A549 (cell line): ENCODE measurements at regions not wholly inside any gene's neighbourhood (a gene's known extent, or its start where the extent isn't known, plus 50 kb on each side); places are given as distances from the start of the nearest gene placed in this dataset.

Experiments used
- ATAC-seq, 2 experiments: fragments of 200-7000 bp in 1 of 2; fragments of >200 bp in 1 of 2; cut with Nextera tagmentation in 1 of 2; cut with Tn5 transposase in 1 of 2; 3 replicates each; pipeline versions ENCODE4 v1.8.0 to v1.9.1; 2018 to 2020; ENCODE audit warnings: mild to moderate bottlenecking in 1 of 2, moderate library complexity in 1 of 2
- CTCF ChIA-PET: fragments of 300-600 bp; sonication (Branson Sonifier 250); formaldehyde crosslinking; extraction: SDS; loops from one replicate; lab custom pipeline; 2021; ENCODE audit warnings: antibody characterized with exemption, inconsistent platforms; lab: Yijun Ruan, JAX
- POLR2A ChIA-PET: fragments of 350-600 bp; formaldehyde crosslinking; extraction: SDS; loops from one replicate; lab custom pipeline; 2021; ENCODE audit warnings: antibody characterized with exemption, inconsistent platforms; lab: Yijun Ruan, JAX
- DNase-seq, 2 experiments: peaks; one replicate each; pipeline versions ENCODE4 v3.0.0 to v3.0.0-alpha.2; 2011 to 2016; ENCODE audit warnings: low read depth in 1 of 2, low spot score in 1 of 2
- FAIRE-seq: peaks from 2 replicates; lab custom pipeline; 2011; peaks lifted over from hg19 to GRCh38; lab: Jason Lieb, UNC
- H3K27ac ChIP-seq, 2 experiments: fragments of >200 bp; sonication (Bioruptor Twin); formaldehyde crosslinking; 3 replicates each; pipeline ENCODE4 v1.5.1; 2016 to 2017
- H3K4me1 ChIP-seq: fragments of >200 bp; sonication (Bioruptor Twin); formaldehyde crosslinking; 3 replicates; pipeline ENCODE4 v1.6.1; 2016
- H3K4me2 ChIP-seq: fragments of >200 bp; sonication (Bioruptor Twin); formaldehyde crosslinking; 3 replicates; pipeline ENCODE4 v1.6.1; 2016
- H3K4me3 ChIP-seq: fragments of >200 bp; sonication (Bioruptor Twin); formaldehyde crosslinking; 3 replicates; pipeline ENCODE4 v1.5.1; 2016
- H3K9me3 ChIP-seq: fragments of >200 bp; sonication (Bioruptor Twin); formaldehyde crosslinking; 3 replicates; pipeline ENCODE4 v1.6.1; 2016
- CBX2 ChIP-seq: fragments of 200-600 bp; sonication (generic); IDR thresholded peaks from 2 replicates; pipeline ENCODE4 v1.6.1; 2016; ENCODE audit warnings: low read depth, mild to moderate bottlenecking, borderline replicate concordance
- CHD2 ChIP-seq: fragments of 150-350 bp; IDR thresholded peaks from 2 replicates; pipeline ENCODE4 v1.6.1; 2014; ENCODE audit warnings: low read length; ENCODE audit not compliant: partially characterized antibody
- E2F6 ChIP-seq: IDR thresholded peaks from 2 replicates; pipeline ENCODE4 v1.6.1; 2012; ENCODE audit warnings: low read depth, borderline replicate concordance
- ESRRA ChIP-seq: fragments of 150-350 bp; IDR thresholded peaks from 2 replicates; pipeline ENCODE4 v1.6.1; 2014; ENCODE audit warnings: mild to moderate bottlenecking, low read length, borderline replicate concordance
- FOSB ChIP-seq: fragments of 250-450 bp; sonication (Bioruptor Pico); IDR thresholded peaks from 2 replicates; pipeline ENCODE4 v1.5.0; 2020; ENCODE audit warnings: mild to moderate bottlenecking, moderate library complexity
- FOXS1 ChIP-seq: fragments of 250-450 bp; sonication (Bioruptor Pico); IDR thresholded peaks from 2 replicates; pipeline ENCODE4 v1.5.0; 2020; ENCODE audit warnings: mild to moderate bottlenecking, moderate library complexity
- HDAC2 ChIP-seq: fragments of 200-600 bp; sonication (generic); IDR thresholded peaks from 2 replicates; pipeline ENCODE4 v1.6.1; 2016
- HOXA7 ChIP-seq: fragments of 250-450 bp; sonication (Bioruptor Pico); IDR thresholded peaks from 2 replicates; pipeline ENCODE4 v1.5.0; 2020; ENCODE audit warnings: mild to moderate bottlenecking, moderate library complexity
- HOXB5 ChIP-seq: fragments of 250-450 bp; sonication (Bioruptor Pico); IDR thresholded peaks from 2 replicates; pipeline ENCODE4 v1.5.0; 2020; ENCODE audit warnings: mild to moderate bottlenecking, moderate library complexity
- JUNB ChIP-seq: fragments of >200 bp; sonication (Bioruptor Twin); formaldehyde crosslinking; IDR thresholded peaks from 2 replicates; pipeline ENCODE4 v1.6.1; 2016
- KDM1A ChIP-seq: fragments of 200-600 bp; sonication (generic); IDR thresholded peaks from 2 replicates; pipeline ENCODE4 v1.6.1; 2016; ENCODE audit warnings: low read depth, mild to moderate bottlenecking
- KDM5A ChIP-seq: fragments of 200-600 bp; sonication (generic); IDR thresholded peaks from 2 replicates; pipeline ENCODE4 v1.6.1; 2016; ENCODE audit warnings: antibody characterized with exemption, mild to moderate bottlenecking
- MAZ ChIP-seq: fragments of 150-350 bp; IDR thresholded peaks from 2 replicates; pipeline ENCODE4 v1.6.1; 2014; ENCODE audit warnings: antibody characterized with exemption, low read depth, low read length, borderline replicate concordance
- NFE2L2 ChIP-seq: fragments of 150-350 bp; conservative IDR thresholded peaks from 2 replicates; pipeline ENCODE4 v1.6.1; 2014; ENCODE audit warnings: low read length
- PBX3 ChIP-seq: IDR thresholded peaks from 2 replicates; pipeline ENCODE4 v1.6.1; 2012
- PHF8 ChIP-seq: fragments of 200-600 bp; sonication (generic); IDR thresholded peaks from 2 replicates; pipeline ENCODE4 v1.6.1; 2016; ENCODE audit warnings: low read depth, mild to moderate bottlenecking, antibody characterized with exemption, moderate library complexity, borderline replicate concordance
- POLR2A ChIP-seq: IDR thresholded peaks from 2 replicates; pipeline ENCODE4 v1.6.1; 2012; ENCODE audit warnings: mild to moderate bottlenecking, low read length
- RCOR1 ChIP-seq: fragments of 150-350 bp; IDR thresholded peaks from 2 replicates; pipeline ENCODE4 v1.6.1; 2014; ENCODE audit warnings: antibody characterized with exemption, low read length, low read depth
- RFX5 ChIP-seq: fragments of 450-650 bp; IDR thresholded peaks from 2 replicates; pipeline ENCODE4 v1.7.1; 2014; ENCODE audit warnings: antibody characterized with exemption, mild to moderate bottlenecking, moderate library complexity
- RNF2 ChIP-seq: fragments of 200-600 bp; sonication (generic); IDR thresholded peaks from 2 replicates; pipeline ENCODE4 v1.6.1; 2016; ENCODE audit warnings: low read depth, mild to moderate bottlenecking, antibody characterized with exemption, moderate library complexity, borderline replicate concordance
- SMC3 ChIP-seq: fragments of >200 bp; sonication (Bioruptor Twin); formaldehyde crosslinking; IDR thresholded peaks from 3 replicates; pipeline ENCODE4 v1.6.1; 2018; ENCODE audit warnings: inconsistent platforms
- SREBF2 ChIP-seq: fragments of 450-650 bp; IDR thresholded peaks from 2 replicates; pipeline ENCODE4 v1.6.1; 2014; ENCODE audit warnings: mild to moderate bottlenecking, moderate library complexity
- TP53 ChIP-seq: fragments of 250-450 bp; sonication (Bioruptor Pico); IDR thresholded peaks from 2 replicates; pipeline ENCODE4 v1.5.0; 2021; ENCODE audit warnings: mild to moderate bottlenecking, moderate library complexity
- ZSCAN20 ChIP-seq: fragments of 250-450 bp; sonication (Bioruptor Pico); IDR thresholded peaks from 2 replicates; pipeline ENCODE4 v1.8.0; 2022; ENCODE audit warnings: mild to moderate bottlenecking, moderate library complexity
- WGBS: methylation state at CpG from one replicate; pipeline ENCODE4 v1.1.6; 2017; ENCODE audit errors: missing lambda C conversion rate; 5-methylcytosine and 5-hydroxymethylcytosine counted together
- TF ChIP-seq, protein P1 (sequence below): fragments of 150-350 bp; IDR thresholded peaks from 2 replicates; pipeline ENCODE4 v1.6.1; 2014; ENCODE audit warnings: low read depth, mild to moderate bottlenecking, low read length
- TF ChIP-seq, protein P2 (sequence below): fragments of 450-650 bp; IDR thresholded peaks from 2 replicates; pipeline ENCODE4 v1.6.1; 2014; ENCODE audit warnings: antibody characterized with exemption
- TF ChIP-seq, protein P3 (sequence below): fragments of >200 bp; sonication (Bioruptor Twin); formaldehyde crosslinking; IDR thresholded peaks from 3 replicates; pipeline ENCODE4 v1.6.1; 2016

GRCh38 chr1:222040121-222040805 is 298.4 kb upstream of the DUSP10 start:
- FAIRE-seq (no peak), DNase-seq (no peak), ATAC-seq (no peak)
- Histone ChIP-seq H3K27ac (no peak overlapping the region), H3K4me2 (no peak overlapping the region), H3K4me1 (no peaks in the 10 kb centered on the region), H3K4me3 (no peak overlapping the region), H3K9me3 (no peaks in the 10 kb centered on the region)
- WGBS, result 56% methylated on average over 10 of the region's 11 CpGs
- ChIA-PET CTCF (interaction anchor here (0.6 to 1.4 kb wide), 2 partner anchors 13 to 195 kb away, joined by 3 read pairs; no protein-coding TSS in a partner anchor), POLR2A (no interaction called here)
- TF ChIP-seq PBX3, result no peak
- TF ChIP-seq FOSB (CRISPR knock-in tag), result no peak
- no peak for TF ChIP-seq SREBF2
- TF ChIP-seq CBX2, result no peak
- no peak for TF ChIP-seq KDM5A
- no peak for TF ChIP-seq ZSCAN20 (CRISPR knock-in tag)
- TF ChIP-seq FOXS1 (CRISPR knock-in tag), result no peak
- no peak for TF ChIP-seq NFE2L2
- no peak for TF ChIP-seq POLR2A
- TF ChIP-seq, protein P1, sequence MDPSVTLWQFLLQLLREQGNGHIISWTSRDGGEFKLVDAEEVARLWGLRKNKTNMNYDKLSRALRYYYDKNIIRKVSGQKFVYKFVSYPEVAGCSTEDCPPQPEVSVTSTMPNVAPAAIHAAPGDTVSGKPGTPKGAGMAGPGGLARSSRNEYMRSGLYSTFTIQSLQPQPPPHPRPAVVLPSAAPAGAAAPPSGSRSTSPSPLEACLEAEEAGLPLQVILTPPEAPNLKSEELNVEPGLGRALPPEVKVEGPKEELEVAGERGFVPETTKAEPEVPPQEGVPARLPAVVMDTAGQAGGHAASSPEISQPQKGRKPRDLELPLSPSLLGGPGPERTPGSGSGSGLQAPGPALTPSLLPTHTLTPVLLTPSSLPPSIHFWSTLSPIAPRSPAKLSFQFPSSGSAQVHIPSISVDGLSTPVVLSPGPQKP, result no peak
- no peak for TF ChIP-seq RCOR1
- no peak for TF ChIP-seq HOXA7 (CRISPR knock-in tag)
- TF ChIP-seq CHD2, result no peak
- TF ChIP-seq RFX5, result no peak
- TF ChIP-seq HOXB5, result no peak
- no peak for TF ChIP-seq TP53 (CRISPR knock-in tag)
- TF ChIP-seq, protein P2, sequence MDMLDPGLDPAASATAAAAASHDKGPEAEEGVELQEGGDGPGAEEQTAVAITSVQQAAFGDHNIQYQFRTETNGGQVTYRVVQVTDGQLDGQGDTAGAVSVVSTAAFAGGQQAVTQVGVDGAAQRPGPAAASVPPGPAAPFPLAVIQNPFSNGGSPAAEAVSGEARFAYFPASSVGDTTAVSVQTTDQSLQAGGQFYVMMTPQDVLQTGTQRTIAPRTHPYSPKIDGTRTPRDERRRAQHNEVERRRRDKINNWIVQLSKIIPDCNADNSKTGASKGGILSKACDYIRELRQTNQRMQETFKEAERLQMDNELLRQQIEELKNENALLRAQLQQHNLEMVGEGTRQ, result no peak

DNA sequence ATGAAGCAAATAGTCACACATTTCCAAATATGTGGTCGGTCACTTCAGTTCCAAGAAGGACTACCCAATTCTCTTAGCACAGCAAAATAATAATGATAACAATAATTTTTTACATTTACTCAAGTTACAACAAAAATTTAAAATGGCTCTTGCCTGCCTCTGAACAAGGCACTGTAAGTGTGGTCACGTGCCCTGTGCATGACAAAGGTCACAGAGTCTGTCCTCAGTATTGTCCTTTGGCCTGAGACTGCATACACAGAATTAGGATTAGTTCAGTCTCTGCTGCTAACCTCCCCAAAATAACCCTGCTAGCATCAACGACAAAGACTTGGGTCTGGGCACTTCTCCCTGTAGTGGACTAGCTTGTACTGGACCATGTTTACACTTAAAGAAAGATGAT is 297.1 kb upstream of the DUSP10 start:
- FAIRE-seq, result no peak
- TF ChIP-seq JUNB (no peak), PHF8 (no peak), HOXA7 (CRISPR knock-in tag) (no peak), HDAC2 (no peak), SMC3 (no peak), ZSCAN20 (CRISPR knock-in tag) (no peak), FOSB (CRISPR knock-in tag) (no peak), TP53 (CRISPR knock-in tag) (no peak), ESRRA (no peak), E2F6 (no peak), MAZ (no peak), FOXS1 (CRISPR knock-in tag) (no peak), RNF2 (no peak), KDM1A (no peak), SREBF2 (no peak)
- TF ChIP-seq, protein P3, sequence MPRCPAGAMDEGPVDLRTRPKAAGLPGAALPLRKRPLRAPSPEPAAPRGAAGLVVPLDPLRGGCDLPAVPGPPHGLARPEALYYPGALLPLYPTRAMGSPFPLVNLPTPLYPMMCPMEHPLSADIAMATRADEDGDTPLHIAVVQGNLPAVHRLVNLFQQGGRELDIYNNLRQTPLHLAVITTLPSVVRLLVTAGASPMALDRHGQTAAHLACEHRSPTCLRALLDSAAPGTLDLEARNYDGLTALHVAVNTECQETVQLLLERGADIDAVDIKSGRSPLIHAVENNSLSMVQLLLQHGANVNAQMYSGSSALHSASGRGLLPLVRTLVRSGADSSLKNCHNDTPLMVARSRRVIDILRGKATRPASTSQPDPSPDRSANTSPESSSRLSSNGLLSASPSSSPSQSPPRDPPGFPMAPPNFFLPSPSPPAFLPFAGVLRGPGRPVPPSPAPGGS, result no peak
- TF ChIP-seq, protein P2, result no peak
- TF ChIP-seq, protein P1, result no peak
- TF ChIP-seq, all 56 proteins: peak for 0
- no peaks in the 10 kb centered on the region for H3K9me3 ChIP-seq
- no peak for ATAC-seq
- ChIA-PET POLR2A (no interaction called here), CTCF (no interaction called here)
- H3K4me1 ChIP-seq, result no peaks in the 10 kb centered on the region
- no peak for DNase-seq
- 31% methylated on average over 3 of the region's 3 CpGs for WGBS
- no peak overlapping the region for H3K4me2 ChIP-seq
- H3K4me3 ChIP-seq, result no peak overlapping the region
- H3K27ac ChIP-seq, result no peak overlapping the region
